GM12892 (cell line): ENCODE measurements at regions not wholly inside any gene's neighbourhood (a gene's known extent, or its start where the extent isn't known, plus 50 kb on each side); places are given as distances from the start of the nearest gene placed in this dataset.

ENCODE experiments used
- POLR2A ChIP-seq: IDR thresholded peaks from 2 replicates; pipeline ENCODE4 v1.6.1; 2011; ENCODE audit warnings: low read depth, low read length, control low read depth
- POLR2AphosphoS5 ChIP-seq: IDR thresholded peaks from 2 replicates; pipeline ENCODE4 v1.6.1; 2011; ENCODE audit warnings: low read depth, low read length, control low read depth

- TF ChIP-seq POLR2A = no peak
- no peak for TF ChIP-seq POLR2AphosphoS5
Observed at GRCh38 chr12:124455336-124455735, 112.1 kb downstream of the NCOR2 start.
